PC-9 (cell line): ENCODE measurements at regions not wholly inside any gene's neighbourhood (a gene's known extent, or its start where the extent isn't known, plus 50 kb on each side); places are given as distances from the start of the nearest gene placed in this dataset.
"Not testable (repeated sequence)": the region's sequence is repeated elsewhere in the genome, so short reads cannot be mapped to it uniquely, and the experiment has no call there.

Experiments
- BruUV-seq: library from RNA; stranded (reverse); fragments of 400-500 nt; replicated peaks from 2 replicates; lab custom pipeline; 2021; lab: Mats Ljungman, UMichigan
- CTCF ChIA-PET: fragments of 300-600 bp; sonication (Branson Sonifier 250); formaldehyde crosslinking; loops from one replicate; lab custom pipeline; 2022; ENCODE audit warnings: antibody characterized with exemption; lab: Charles Lee
- POLR2A ChIA-PET: fragments of 300-600 bp; sonication (Branson Sonifier 250); formaldehyde crosslinking; loops from one replicate; lab custom pipeline; 2022; ENCODE audit warnings: antibody characterized with exemption; ENCODE audit not compliant: unreplicated experiment; lab: Charles Lee
- DNase-seq, 2 experiments: peaks; one replicate each; pipeline versions ENCODE4 v3.0.0 to v3.0.0-alpha.2; 2015 to 2022; ENCODE audit warnings: mixed read lengths in 1 of 2
- H2AFZ ChIP-seq: fragments of 200-600 bp; sonication (generic); 2 replicates; pipeline ENCODE4 v1.8.1; 2017; ENCODE audit warnings: antibody characterized with exemption
- H3F3A ChIP-seq: fragments of 200-600 bp; sonication (generic); 2 replicates; pipeline ENCODE4 v1.8.1; 2017; ENCODE audit warnings: antibody characterized with exemption, mild to moderate bottlenecking, low read depth; ENCODE audit not compliant: insufficient read depth
- H3K27ac ChIP-seq: fragments of 200-600 bp; sonication (generic); 2 replicates; pipeline ENCODE4 v1.6.1; 2016; ENCODE audit warnings: mixed run types
- H3K27me3 ChIP-seq: fragments of 200-600 bp; sonication (generic); 2 replicates; pipeline ENCODE4 v1.6.1; 2016; ENCODE audit warnings: low read depth, mixed run types; ENCODE audit not compliant: insufficient read depth
- H3K36me3 ChIP-seq: fragments of 200-600 bp; sonication (generic); 2 replicates; pipeline ENCODE4 v1.6.1; 2016; ENCODE audit warnings: low read depth, mixed run types
- H3K4me1 ChIP-seq: fragments of 200-600 bp; sonication (generic); replicated peaks from 2 replicates; pipeline ENCODE4 v1.6.1; 2016; ENCODE audit warnings: mixed run types; ENCODE audit not compliant: insufficient read depth
- H3K4me2 ChIP-seq: fragments of 200-600 bp; sonication (generic); 2 replicates; pipeline ENCODE4 v1.6.1; 2017; ENCODE audit warnings: mixed run types
- H3K4me3 ChIP-seq: fragments of 200-600 bp; sonication (generic); 2 replicates; pipeline ENCODE4 v1.6.1; 2016; ENCODE audit warnings: mixed run types
- H3K79me2 ChIP-seq: fragments of 200-600 bp; sonication (generic); 2 replicates; pipeline ENCODE4 v1.6.1; 2017; ENCODE audit warnings: low read depth, mixed run types
- H3K9me2 ChIP-seq: fragments of 200-600 bp; sonication (generic); 2 replicates; pipeline ENCODE4 v1.8.1; 2017; ENCODE audit warnings: mild to moderate bottlenecking; ENCODE audit not compliant: insufficient read depth
- H3K9me3 ChIP-seq: fragments of 200-600 bp; sonication (generic); 2 replicates; pipeline ENCODE4 v1.8.1; 2016; ENCODE audit warnings: low read depth; ENCODE audit not compliant: insufficient read depth
- H4K20me1 ChIP-seq: fragments of 200-600 bp; sonication (generic); 2 replicates; pipeline ENCODE4 v1.8.1; 2017; ENCODE audit not compliant: insufficient read depth
- CTCF ChIP-seq: fragments of 200-600 bp; sonication (generic); conservative IDR thresholded peaks from 2 replicates; pipeline ENCODE4 v1.6.1; 2017; ENCODE audit warnings: mixed run types, antibody characterized with exemption, mild to moderate bottlenecking, moderate library complexity
- intact Hi-C: fragments of 100-400 bp; cut with micrococcal nuclease; formaldehyde crosslinking; loops from one replicate; pipeline ENCODE4 v1.10.0; 2022; ENCODE audit not compliant: unreplicated experiment

- CTCF ChIA-PET, BruUV-seq, intact Hi-C loops: not testable (repeated sequence)
These were observed 83.0 kb downstream of the POTEC start for GRCh38 chr18:14460364-14460763.

GRCh38 chr18:14459826-14460225 is 83.6 kb downstream of the POTEC start:
- H3K4me3 ChIP-seq, H3K4me1 ChIP-seq, H3K79me2 ChIP-seq, intact Hi-C loops, H3K27ac ChIP-seq, H3K27me3 ChIP-seq, H3K9me2 ChIP-seq, CTCF ChIA-PET, H4K20me1 ChIP-seq, H3F3A ChIP-seq, POLR2A ChIA-PET, H3K9me3 ChIP-seq, H3K4me2 ChIP-seq, BruUV-seq, H3K36me3 ChIP-seq, DNase-seq, H2AFZ ChIP-seq: not testable (repeated sequence)

More at GRCh38 chr18:14460364-14460763, 83.0 kb downstream of the POTEC start:
- H3K79me2 ChIP-seq, POLR2A ChIA-PET, H3K4me2 ChIP-seq, H3K27ac ChIP-seq, H3K9me3 ChIP-seq, H3K27me3 ChIP-seq, H3K4me1 ChIP-seq, H4K20me1 ChIP-seq, H3K9me2 ChIP-seq, H3F3A ChIP-seq, H2AFZ ChIP-seq, H3K36me3 ChIP-seq, H3K4me3 ChIP-seq, DNase-seq: not testable (repeated sequence)

- H3F3A ChIP-seq, H3K79me2 ChIP-seq, H4K20me1 ChIP-seq, H3K9me2 ChIP-seq, H3K36me3 ChIP-seq, intact Hi-C loops, H3K27me3 ChIP-seq, H3K4me1 ChIP-seq, H2AFZ ChIP-seq, H3K9me3 ChIP-seq, H3K27ac ChIP-seq, CTCF ChIA-PET, BruUV-seq, POLR2A ChIA-PET: not testable (repeated sequence)
- TF ChIP-seq CTCF, result peak; percentile 47; the same call in 1 of the 2 replicates
- peak overlapping the region; percentile 39; the same call in 1 of the 2 replicates for H3K4me3 ChIP-seq
- peak in 1 of 2 experiments; percentile 64 for DNase-seq
- H3K4me2 ChIP-seq, result peak overlapping the region; percentile 54; the same call in 1 of the 2 replicates
These were observed 85.1 kb downstream of the POTEC start for GRCh38 chr18:14458009-14458945.

GRCh38 chr18:14450637-14451009 is 92.8 kb downstream of the POTEC start:
- CTCF ChIA-PET, H3K79me2 ChIP-seq, H3K27ac ChIP-seq, H3F3A ChIP-seq, H2AFZ ChIP-seq, H3K27me3 ChIP-seq, H3K9me2 ChIP-seq, H3K36me3 ChIP-seq, H3K4me1 ChIP-seq, H4K20me1 ChIP-seq, POLR2A ChIA-PET, intact Hi-C loops, BruUV-seq, H3K9me3 ChIP-seq: not testable (repeated sequence)
- peak overlapping the region; percentile 66; the same call in 1 of the 2 replicates for H3K4me2 ChIP-seq
- peak overlapping the region; percentile 58; the same call in 1 of the 2 replicates for H3K4me3 ChIP-seq
- DNase-seq, result peak in 1 of 2 experiments; percentile 12

GRCh38 chr18:14449995-14450636 is 93.3 kb downstream of the POTEC start:
- BruUV-seq, intact Hi-C loops, H3K27me3 ChIP-seq, H3K36me3 ChIP-seq, H3F3A ChIP-seq, H3K9me3 ChIP-seq, POLR2A ChIA-PET, H2AFZ ChIP-seq, H3K4me1 ChIP-seq, CTCF ChIA-PET, H3K9me2 ChIP-seq, H3K27ac ChIP-seq, H3K79me2 ChIP-seq, H4K20me1 ChIP-seq: not testable (repeated sequence)
- 0 out of 2 replicates have a peak overlapping the region, but pooled peaks have one; percentile 66 for H3K4me2 ChIP-seq
- H3K4me3 ChIP-seq, result peak overlapping the region; percentile 58; the same call in 1 of the 2 replicates
- peak in 1 of 2 experiments; percentile 25 for DNase-seq

- H2AFZ ChIP-seq, H3F3A ChIP-seq, DNase-seq, H3K4me2 ChIP-seq, POLR2A ChIA-PET, CTCF ChIA-PET, H3K27me3 ChIP-seq, H4K20me1 ChIP-seq, BruUV-seq, H3K27ac ChIP-seq, H3K9me2 ChIP-seq, H3K4me1 ChIP-seq, H3K9me3 ChIP-seq, H3K79me2 ChIP-seq, H3K4me3 ChIP-seq, intact Hi-C loops, H3K36me3 ChIP-seq: not testable (repeated sequence)
These were observed 94.3 kb downstream of the POTEC start for GRCh38 chr18:14449062-14449461.
